ENCODE measurements at regions not wholly inside any gene's neighbourhood (a gene's known extent, or its start where the extent isn't known, plus 50 kb on each side); places are given as distances from the start of the nearest gene placed in this dataset.

GRCh38 chr2:175468431-175469098 is 287.1 kb upstream of the ATP5MC3 start:
- Histone ChIP-seq H3K27me3 (no peaks in the 10 kb centered on the region), H3K27ac (no peak overlapping the region), H3K9me3 (no peaks in the 10 kb centered on the region), H3K4me3 (no peak overlapping the region), H3K36me3 (no peaks in the 10 kb centered on the region), H3K4me1 (no peaks in the 10 kb centered on the region)
- DNase-seq: no peak
- intact Hi-C loops (cut with DNase I; ENCODE audit: low total_unique reads): no loop called here
- TF ChIP-seq, protein P1, sequence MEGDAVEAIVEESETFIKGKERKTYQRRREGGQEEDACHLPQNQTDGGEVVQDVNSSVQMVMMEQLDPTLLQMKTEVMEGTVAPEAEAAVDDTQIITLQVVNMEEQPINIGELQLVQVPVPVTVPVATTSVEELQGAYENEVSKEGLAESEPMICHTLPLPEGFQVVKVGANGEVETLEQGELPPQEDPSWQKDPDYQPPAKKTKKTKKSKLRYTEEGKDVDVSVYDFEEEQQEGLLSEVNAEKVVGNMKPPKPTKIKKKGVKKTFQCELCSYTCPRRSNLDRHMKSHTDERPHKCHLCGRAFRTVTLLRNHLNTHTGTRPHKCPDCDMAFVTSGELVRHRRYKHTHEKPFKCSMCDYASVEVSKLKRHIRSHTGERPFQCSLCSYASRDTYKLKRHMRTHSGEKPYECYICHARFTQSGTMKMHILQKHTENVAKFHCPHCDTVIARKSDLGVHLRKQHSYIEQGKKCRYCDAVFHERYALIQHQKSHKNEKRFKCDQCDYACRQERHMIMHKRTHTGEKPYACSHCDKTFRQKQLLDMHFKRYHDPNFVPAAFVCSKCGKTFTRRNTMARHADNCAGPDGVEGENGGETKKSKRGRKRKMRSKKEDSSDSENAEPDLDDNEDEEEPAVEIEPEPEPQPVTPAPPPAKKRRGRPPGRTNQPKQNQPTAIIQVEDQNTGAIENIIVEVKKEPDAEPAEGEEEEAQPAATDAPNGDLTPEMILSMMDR (IDR thresholded peaks at IDR 0.05): no peak

- Histone ChIP-seq H3K36me3 (no peaks in the 10 kb centered on the region), H3K27me3 (no peaks in the 10 kb centered on the region), H3K27ac (no peak overlapping the region), H3K4me3 (no peak overlapping the region), H3K4me1 (no peaks in the 10 kb centered on the region), H3K9me3 (no peaks in the 10 kb centered on the region)
- DNase-seq: no peak
- intact Hi-C loops (cut with DNase I; ENCODE audit: low total_unique reads): no loop called here
- TF ChIP-seq, protein P1 (IDR thresholded peaks at IDR 0.05): no peak
These were observed 283.6 kb upstream of the ATP5MC3 start for GRCh38 chr2:175465101-175465500.

- H3K27ac ChIP-seq: no peak overlapping the region
- H3K36me3 ChIP-seq: no peaks in the 10 kb centered on the region
- TF ChIP-seq, protein P1 (IDR thresholded peaks at IDR 0.05): no peak
- intact Hi-C loops (cut with DNase I; ENCODE audit: low total_unique reads): no loop called here
- H3K4me1 ChIP-seq: no peaks in the 10 kb centered on the region
- no peaks in the 10 kb centered on the region for H3K27me3 ChIP-seq
- DNase-seq: no peak
- no peaks in the 10 kb centered on the region for H3K9me3 ChIP-seq
- no peak overlapping the region for H3K4me3 ChIP-seq
These were observed 282.8 kb upstream of the ATP5MC3 start for GRCh38 chr2:175464311-175464670.

DNA sequence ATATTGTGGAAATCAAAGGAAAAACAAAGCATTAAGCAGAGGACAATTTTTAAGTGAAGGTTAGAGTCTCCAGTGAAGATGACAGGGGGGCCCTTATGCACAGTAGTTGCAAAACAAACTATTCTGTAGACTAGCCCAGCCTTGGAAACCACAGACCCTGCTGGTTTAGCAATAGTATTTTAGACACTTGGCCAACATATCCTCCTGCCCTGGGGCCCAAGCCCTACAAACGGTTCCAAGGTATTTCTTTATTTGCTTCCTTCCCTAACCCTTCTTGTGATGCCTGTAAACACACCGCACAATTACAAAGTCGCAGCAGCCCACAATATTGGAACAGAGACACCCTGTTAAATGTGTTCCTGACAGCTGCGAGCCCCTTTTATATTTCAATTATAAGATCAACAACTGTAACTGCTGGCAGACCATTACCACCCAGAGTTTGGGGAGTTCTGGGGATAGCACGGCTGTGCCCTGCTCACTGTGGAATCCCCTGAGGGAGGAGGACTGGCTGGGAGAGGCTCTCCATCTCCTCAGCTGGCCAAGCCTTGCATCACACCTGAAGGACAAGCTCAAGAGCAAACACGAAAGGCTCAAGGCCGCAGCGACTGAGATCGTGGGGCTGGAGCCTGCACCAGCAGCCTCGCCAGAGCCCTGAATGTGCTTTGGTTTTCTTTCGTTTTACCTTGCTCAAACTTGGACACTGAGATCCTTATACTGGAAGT is 282.2 kb upstream of the ATP5MC3 start:
- H3K4me1 ChIP-seq: no peaks in the 10 kb centered on the region
- intact Hi-C loops (cut with DNase I; ENCODE audit: low total_unique reads): no loop called here
- H3K36me3 ChIP-seq: no peaks in the 10 kb centered on the region
- H3K4me3 ChIP-seq: no peak overlapping the region
- DNase-seq: no peak
- no peaks in the 10 kb centered on the region for H3K27me3 ChIP-seq
- TF ChIP-seq, protein P1 (IDR thresholded peaks at IDR 0.05): no peak
- H3K27ac ChIP-seq: no peak overlapping the region
- H3K9me3 ChIP-seq: no peaks in the 10 kb centered on the region

DNA sequence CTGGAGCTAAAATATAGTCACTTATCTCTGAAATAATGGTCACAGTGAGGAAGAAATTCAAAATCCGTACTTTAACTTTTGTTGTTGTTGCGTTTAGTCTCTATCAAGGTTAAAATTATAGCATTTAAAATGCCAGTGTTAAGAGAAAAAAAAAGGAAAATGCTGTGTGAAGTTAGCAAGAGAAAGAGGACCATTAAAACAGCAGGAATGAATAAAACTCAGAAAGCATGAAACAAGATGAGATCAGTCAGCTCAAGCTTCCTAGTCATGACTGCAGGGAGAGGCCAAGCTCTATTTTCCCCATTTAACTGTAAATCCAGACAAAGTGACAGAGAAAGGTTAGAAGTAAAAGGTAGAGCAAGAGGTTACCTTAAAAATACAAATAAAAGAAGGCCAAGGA is 281.7 kb upstream of the ATP5MC3 start:
- Histone ChIP-seq H3K9me3 (no peaks in the 10 kb centered on the region), H3K27me3 (no peaks in the 10 kb centered on the region), H3K4me1 (no peaks in the 10 kb centered on the region), H3K27ac (no peak overlapping the region), H3K4me3 (no peak overlapping the region), H3K36me3 (no peaks in the 10 kb centered on the region)
- intact Hi-C loops (cut with DNase I; ENCODE audit: low total_unique reads): no loop called here
- TF ChIP-seq, protein P1 (IDR thresholded peaks at IDR 0.05): no peak
- no peak for DNase-seq

All from tibial artery (tissue), 4 donors.